Natural killer cell (primary cell): ENCODE measurements at regions not wholly inside any gene's neighbourhood (a gene's known extent, or its start where the extent isn't known, plus 50 kb on each side); places are given as distances from the start of the nearest gene placed in this dataset.

ENCODE experiments used
- ATAC-seq, 3 donors: fragments of 150-1000 bp in 2 of 3; fragments of 200-7000 bp in 1 of 3; cut with Tn5 transposase; 1 replicate in 1 of 3; 2 replicates in 2 of 3; pipeline ENCODE4 v1.10.0; 2021; ENCODE audit warnings: mild to moderate bottlenecking in 2 of 3, moderate library complexity in 2 of 3
- DNase-seq, 2 donors: peaks; one replicate each; pipeline versions ENCODE4 v3.0.0 to v3.0.0-alpha.2; 2013 to 2021; ENCODE audit warnings: mixed read lengths in 1 of 2
- H3K27ac ChIP-seq: one replicate; pipeline ENCODE4 v1.5.1; 2013; ENCODE audit warnings: mild to moderate bottlenecking, low read length
- H3K27me3 ChIP-seq: one replicate; pipeline ENCODE4 v1.6.1; 2013; ENCODE audit warnings: low read length; ENCODE audit not compliant: control insufficient read depth, insufficient read depth
- H3K36me3 ChIP-seq: one replicate; pipeline ENCODE4 v1.6.1; 2013; ENCODE audit warnings: low read length; ENCODE audit not compliant: control insufficient read depth, insufficient read depth
- H3K4me1 ChIP-seq: one replicate; pipeline ENCODE4 v1.6.1; 2013; ENCODE audit warnings: low read length; ENCODE audit not compliant: control insufficient read depth, insufficient read depth
- H3K4me3 ChIP-seq: one replicate; pipeline ENCODE4 v1.5.1; 2013; ENCODE audit warnings: low read length
- H3K9me3 ChIP-seq: one replicate; pipeline ENCODE4 v1.6.1; 2013; ENCODE audit warnings: low read length; ENCODE audit not compliant: control insufficient read depth, insufficient read depth
- H3K27ac Mint-ChIP-seq, 2 donors: one replicate each; pipeline ENCODE4 v1.8.0; 2022; ENCODE audit warnings: mild to moderate bottlenecking in 2 of 2, mixed read lengths in 2 of 2, moderate library complexity in 1 of 2
- H3K27me3 Mint-ChIP-seq, 2 donors: one replicate each; pipeline ENCODE4 v1.8.0; 2022; ENCODE audit warnings: low read depth in 2 of 2, mixed read lengths in 2 of 2
- H3K36me3 Mint-ChIP-seq: one replicate; pipeline ENCODE4 v1.8.0; 2022; ENCODE audit warnings: mixed read lengths
- H3K4me1 Mint-ChIP-seq, 2 donors: one replicate each; pipeline ENCODE4 v1.8.0; 2022; ENCODE audit warnings: mixed read lengths in 2 of 2
- H3K4me3 Mint-ChIP-seq: one replicate; pipeline ENCODE4 v1.8.0; 2022; ENCODE audit warnings: mild to moderate bottlenecking, moderate library complexity, mixed read lengths
- H3K9me3 Mint-ChIP-seq, 2 donors: one replicate each; pipeline ENCODE4 v1.8.0; 2022; ENCODE audit warnings: mixed read lengths in 2 of 2
- WGBS: methylation state at CpG from one replicate; pipeline ENCODE4 v1.1.7; 2013; ENCODE audit warnings: missing lambda C conversion rate; ENCODE audit not compliant: insufficient coverage; 5-methylcytosine and 5-hydroxymethylcytosine counted together
- intact Hi-C: fragments of 100-400 bp; cut with micrococcal nuclease; formaldehyde crosslinking; loops from one replicate; pipeline ENCODE4 v1.14.2; 2022
- TF ChIP-seq, protein P1 (sequence below): fragments of 200-600 bp; IDR thresholded peaks from one replicate; pipeline ENCODE4 v1.8.0; 2022; ENCODE audit warnings: antibody characterized with exemption

DNA sequence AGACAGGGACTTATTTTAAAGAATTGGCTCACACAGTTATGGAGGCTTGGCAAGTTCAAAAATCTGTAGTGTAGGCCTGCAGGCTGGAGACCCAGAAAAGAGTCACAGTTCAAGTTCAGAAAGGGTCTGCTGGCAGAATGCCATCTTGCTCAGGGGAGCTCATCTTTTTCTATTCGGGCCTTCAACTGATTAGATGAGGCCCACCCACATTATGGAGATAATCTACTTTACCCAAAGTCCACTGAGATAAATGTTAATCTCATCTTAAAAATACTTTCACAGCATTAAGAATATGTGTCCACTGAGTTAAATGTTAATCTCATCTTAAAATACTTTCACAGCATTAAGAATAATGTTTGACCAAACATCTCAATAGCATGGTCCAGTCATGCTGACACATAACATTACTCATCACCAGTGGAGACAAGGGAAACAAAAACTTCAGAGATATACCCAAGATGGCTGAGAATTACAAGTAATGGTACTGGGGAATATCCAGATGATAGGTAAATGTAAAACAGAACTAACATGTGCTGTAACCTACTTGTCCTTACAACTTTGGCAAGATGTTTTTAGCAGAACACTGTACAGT, 74.3 kb upstream of the STAC start:
- H3K36me3 ChIP-seq: no peaks in the 10 kb centered on the region
- no peaks in the 10 kb centered on the region for H3K4me1 ChIP-seq
- peaks cover 3 to 4% of the 10 kb centered on the region in 2 donors for H3K9me3 Mint-ChIP-seq
- H3K27me3 Mint-ChIP-seq: no peaks in the 10 kb centered on the region
- H3K27ac ChIP-seq: no peak overlapping the region
- H3K4me1 Mint-ChIP-seq: no peaks in the 10 kb centered on the region
- H3K27ac Mint-ChIP-seq: no peak overlapping the region
- no peak for DNase-seq
- no peaks in the 10 kb centered on the region for H3K27me3 ChIP-seq
- no peak overlapping the region for H3K4me3 ChIP-seq
- TF ChIP-seq, protein P1, sequence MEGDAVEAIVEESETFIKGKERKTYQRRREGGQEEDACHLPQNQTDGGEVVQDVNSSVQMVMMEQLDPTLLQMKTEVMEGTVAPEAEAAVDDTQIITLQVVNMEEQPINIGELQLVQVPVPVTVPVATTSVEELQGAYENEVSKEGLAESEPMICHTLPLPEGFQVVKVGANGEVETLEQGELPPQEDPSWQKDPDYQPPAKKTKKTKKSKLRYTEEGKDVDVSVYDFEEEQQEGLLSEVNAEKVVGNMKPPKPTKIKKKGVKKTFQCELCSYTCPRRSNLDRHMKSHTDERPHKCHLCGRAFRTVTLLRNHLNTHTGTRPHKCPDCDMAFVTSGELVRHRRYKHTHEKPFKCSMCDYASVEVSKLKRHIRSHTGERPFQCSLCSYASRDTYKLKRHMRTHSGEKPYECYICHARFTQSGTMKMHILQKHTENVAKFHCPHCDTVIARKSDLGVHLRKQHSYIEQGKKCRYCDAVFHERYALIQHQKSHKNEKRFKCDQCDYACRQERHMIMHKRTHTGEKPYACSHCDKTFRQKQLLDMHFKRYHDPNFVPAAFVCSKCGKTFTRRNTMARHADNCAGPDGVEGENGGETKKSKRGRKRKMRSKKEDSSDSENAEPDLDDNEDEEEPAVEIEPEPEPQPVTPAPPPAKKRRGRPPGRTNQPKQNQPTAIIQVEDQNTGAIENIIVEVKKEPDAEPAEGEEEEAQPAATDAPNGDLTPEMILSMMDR: no peak
- intact Hi-C loops: no loop called here
- ATAC-seq: no peak
- H3K9me3 ChIP-seq: no peaks in the 10 kb centered on the region
- no peak overlapping the region for H3K4me3 Mint-ChIP-seq
- no peaks in the 10 kb centered on the region for H3K36me3 Mint-ChIP-seq
- 60% methylated on average over 1 of the region's 1 CpG for WGBS

DNA sequence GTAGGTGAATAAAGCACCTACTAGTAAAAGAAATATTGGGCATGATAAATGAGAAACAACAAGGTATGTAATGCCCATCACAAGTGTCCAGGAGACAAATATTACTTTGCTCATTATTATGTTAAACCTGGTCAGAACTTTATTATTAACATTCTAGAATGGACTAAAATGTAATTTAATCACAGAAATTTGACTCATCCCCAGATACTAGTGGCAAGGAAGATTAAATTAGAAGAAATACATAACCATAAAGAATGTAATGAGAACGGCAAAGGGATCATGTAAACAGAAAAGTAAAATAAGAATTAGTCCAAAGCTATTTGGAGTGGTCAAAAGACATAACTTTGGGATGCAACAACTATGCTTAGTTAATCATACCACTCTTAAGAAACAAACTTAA, 71.2 kb upstream of the STAC start:
- Mint-ChIP-seq H3K4me1 (no peaks in the 10 kb centered on the region), H3K9me3 (peaks cover 0 to 2% of the 10 kb centered on the region in 2 donors), H3K4me3 (no peak overlapping the region), H3K27ac (no peak overlapping the region), H3K36me3 (no peaks in the 10 kb centered on the region), H3K27me3 (no peaks in the 10 kb centered on the region)
- no peaks in the 10 kb centered on the region for H3K4me1 ChIP-seq
- TF ChIP-seq, protein P1: no peak
- no peak overlapping the region for H3K4me3 ChIP-seq
- no peaks in the 10 kb centered on the region for H3K36me3 ChIP-seq
- no peak overlapping the region for H3K27ac ChIP-seq
- no peaks in the 10 kb centered on the region for H3K9me3 ChIP-seq
- DNase-seq (no peak), ATAC-seq (no peak)
- intact Hi-C loops: no loop called here
- no peaks in the 10 kb centered on the region for H3K27me3 ChIP-seq
- WGBS: no CpG with 5 or more reads among the region's 1 CpG

DNA sequence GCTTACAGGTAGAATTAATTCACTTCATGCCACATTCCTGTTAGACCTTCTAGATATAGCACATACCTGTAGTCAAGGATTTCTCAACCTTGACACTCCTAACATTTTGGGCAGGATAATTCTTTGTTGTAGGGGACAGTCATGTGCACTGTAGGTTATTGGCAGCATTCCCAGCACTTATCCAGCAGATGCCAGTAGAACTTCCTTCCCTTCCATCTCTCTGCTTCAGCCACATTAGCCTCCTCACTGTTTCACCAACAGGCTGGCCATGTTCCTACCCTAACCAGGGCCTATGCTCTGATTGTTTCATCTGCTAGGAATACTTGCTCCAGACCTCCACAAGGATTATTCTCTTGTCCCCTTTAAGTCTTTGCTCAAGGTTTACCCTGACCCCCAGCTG, 68.0 kb upstream of the STAC start:
- TF ChIP-seq, protein P1: no peak
- Histone ChIP-seq H3K4me1 (no peaks in the 10 kb centered on the region), H3K36me3 (no peaks in the 10 kb centered on the region), H3K27ac (no peak overlapping the region), H3K9me3 (no peaks in the 10 kb centered on the region), H3K27me3 (no peaks in the 10 kb centered on the region), H3K4me3 (no peak overlapping the region)
- Mint-ChIP-seq H3K9me3 (peaks cover 7 to 10% of the 10 kb centered on the region in 2 donors), H3K36me3 (no peaks in the 10 kb centered on the region), H3K4me3 (no peak overlapping the region), H3K27ac (no peak overlapping the region), H3K4me1 (no peaks in the 10 kb centered on the region), H3K27me3 (no peaks in the 10 kb centered on the region)
- DNase-seq (no peak), ATAC-seq (no peak)
- intact Hi-C loops: no loop called here

DNA sequence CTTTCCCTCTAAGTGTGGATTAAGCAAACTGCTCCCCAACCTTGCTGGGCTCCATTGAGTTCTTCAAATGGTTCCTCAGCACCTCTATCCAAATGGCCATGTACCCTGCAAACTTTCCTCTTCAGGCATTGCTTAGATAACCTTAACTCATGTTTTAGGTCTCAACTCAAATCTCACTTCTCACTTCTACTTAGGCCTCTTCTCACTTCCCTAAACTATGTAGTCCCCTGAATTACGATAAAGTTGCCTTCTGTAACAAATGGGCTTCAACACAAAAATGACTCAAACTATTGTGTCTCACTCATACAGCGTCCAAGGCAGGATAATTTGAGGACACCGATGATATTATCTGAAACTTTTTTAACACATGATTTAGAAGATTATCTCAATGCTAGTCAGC, 62.4 kb upstream of the STAC start:
- H3K27me3 ChIP-seq: no peaks in the 10 kb centered on the region
- H3K4me1 ChIP-seq: no peaks in the 10 kb centered on the region
- no peaks in the 10 kb centered on the region for H3K9me3 ChIP-seq
- H3K27ac ChIP-seq: no peak overlapping the region
- Mint-ChIP-seq H3K9me3 (peaks cover 13 to 15% of the 10 kb centered on the region in 2 donors), H3K36me3 (no peaks in the 10 kb centered on the region), H3K4me1 (no peaks in the 10 kb centered on the region), H3K4me3 (no peak overlapping the region), H3K27ac (no peak overlapping the region), H3K27me3 (no peaks in the 10 kb centered on the region)
- ATAC-seq (no peak), DNase-seq (no peak)
- WGBS: 63% methylated on average over 2 of the region's 3 CpGs
- intact Hi-C loops: no loop called here
- no peak overlapping the region for H3K4me3 ChIP-seq
- TF ChIP-seq, protein P1: no peak
- no peaks in the 10 kb centered on the region for H3K36me3 ChIP-seq
